ENCODE measurements at regions not wholly inside any gene's neighbourhood (a gene's known extent, or its start where the extent isn't known, plus 50 kb on each side); places are given as distances from the start of the nearest gene placed in this dataset.

DNA sequence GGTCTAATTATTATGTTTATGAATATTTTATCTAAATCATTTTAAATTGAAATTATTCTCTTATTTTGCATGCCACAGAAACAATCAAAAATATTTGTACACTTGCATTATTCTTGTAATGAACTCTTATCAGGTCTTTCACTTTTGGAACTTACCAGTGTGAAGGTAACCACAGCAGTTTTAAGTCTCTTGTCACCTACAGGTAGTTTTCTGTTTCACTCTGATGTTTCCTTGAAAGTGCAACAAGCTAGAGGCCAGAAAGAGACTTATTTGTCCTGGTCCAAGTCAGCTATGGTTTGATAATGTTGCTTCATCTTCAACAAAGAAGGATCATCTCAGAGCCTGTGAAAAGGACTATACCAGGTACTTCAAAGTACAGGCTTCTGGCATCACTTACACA, 133.4 kb upstream of the NBEA start:
- H3K9me2 ChIP-seq (ENCODE audit: insufficient read depth): no peaks in the 10 kb centered on the region
- H3K4me2 ChIP-seq (ENCODE audit: low read length): no peak overlapping the region
- H3K4me3 ChIP-seq (replicated peaks in 1 of 2; ENCODE audit: low read depth in 1 of 2, low read length in 2 of 2): no peak overlapping the region
- H3K9ac ChIP-seq (ENCODE audit: low read length): no peak overlapping the region
- ChIA-PET CTCF (no interaction called here), RAD21 (ENCODE audit: low non-redundant PET in 1 of 2, low total read pairs in 2 of 2, uncharacterized antibody in 2 of 2, unreplicated experiment in 2 of 2) (no interaction called here), POLR2A (no interaction called here)
- DNase-seq (ENCODE audit: low read depth, low spot score) (no peak), ATAC-seq (no peak)
- TF ChIP-seq SRF (IDR thresholded peaks at IDR 0.05; ENCODE audit: low read depth): no peak
- TF ChIP-seq, protein P1, sequence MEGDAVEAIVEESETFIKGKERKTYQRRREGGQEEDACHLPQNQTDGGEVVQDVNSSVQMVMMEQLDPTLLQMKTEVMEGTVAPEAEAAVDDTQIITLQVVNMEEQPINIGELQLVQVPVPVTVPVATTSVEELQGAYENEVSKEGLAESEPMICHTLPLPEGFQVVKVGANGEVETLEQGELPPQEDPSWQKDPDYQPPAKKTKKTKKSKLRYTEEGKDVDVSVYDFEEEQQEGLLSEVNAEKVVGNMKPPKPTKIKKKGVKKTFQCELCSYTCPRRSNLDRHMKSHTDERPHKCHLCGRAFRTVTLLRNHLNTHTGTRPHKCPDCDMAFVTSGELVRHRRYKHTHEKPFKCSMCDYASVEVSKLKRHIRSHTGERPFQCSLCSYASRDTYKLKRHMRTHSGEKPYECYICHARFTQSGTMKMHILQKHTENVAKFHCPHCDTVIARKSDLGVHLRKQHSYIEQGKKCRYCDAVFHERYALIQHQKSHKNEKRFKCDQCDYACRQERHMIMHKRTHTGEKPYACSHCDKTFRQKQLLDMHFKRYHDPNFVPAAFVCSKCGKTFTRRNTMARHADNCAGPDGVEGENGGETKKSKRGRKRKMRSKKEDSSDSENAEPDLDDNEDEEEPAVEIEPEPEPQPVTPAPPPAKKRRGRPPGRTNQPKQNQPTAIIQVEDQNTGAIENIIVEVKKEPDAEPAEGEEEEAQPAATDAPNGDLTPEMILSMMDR (IDR thresholded peaks at IDR 0.05 in 2 of 3, conservative IDR thresholded peaks at IDR 0.05 in 1 of 3; ENCODE audit: borderline replicate concordance in 1 of 3, insufficient read depth in 1 of 3, low read depth in 2 of 3, low read length in 2 of 3): no peak
- TF ChIP-seq SP1 (IDR thresholded peaks at IDR 0.05; ENCODE audit: low read depth): no peak
- no peak for TF ChIP-seq CBX3 (IDR thresholded peaks at IDR 0.05; ENCODE audit: low read depth)
- TF ChIP-seq EGR1 (IDR thresholded peaks at IDR 0.05; ENCODE audit: low read depth): no peak
- TF ChIP-seq TCF7L2 (IDR thresholded peaks at IDR 0.05; ENCODE audit: borderline replicate concordance, extremely low read depth, insufficient read depth, insufficient read length): no peak
- no peak for TF ChIP-seq EZH2phosphoT487 (IDR thresholded peaks at IDR 0.05; ENCODE audit: borderline replicate concordance)
- TF ChIP-seq ZNF274 (IDR thresholded peaks at IDR 0.05; ENCODE audit: low read depth, low read length): no peak
- TF ChIP-seq ZFX (IDR thresholded peaks at IDR 0.05): no peak
- no peak for TF ChIP-seq YY1 (IDR thresholded peaks at IDR 0.05; ENCODE audit: extremely low read depth, insufficient replicate concordance, low read depth, low read length)
- no peak for TF ChIP-seq RAD21 (IDR thresholded peaks at IDR 0.05; ENCODE audit: low read depth)
- no peak for TF ChIP-seq POLR2A (IDR thresholded peaks at IDR 0.05; ENCODE audit: borderline replicate concordance, extremely low read depth, insufficient read depth, insufficient read length)
- TF ChIP-seq, protein P2, sequence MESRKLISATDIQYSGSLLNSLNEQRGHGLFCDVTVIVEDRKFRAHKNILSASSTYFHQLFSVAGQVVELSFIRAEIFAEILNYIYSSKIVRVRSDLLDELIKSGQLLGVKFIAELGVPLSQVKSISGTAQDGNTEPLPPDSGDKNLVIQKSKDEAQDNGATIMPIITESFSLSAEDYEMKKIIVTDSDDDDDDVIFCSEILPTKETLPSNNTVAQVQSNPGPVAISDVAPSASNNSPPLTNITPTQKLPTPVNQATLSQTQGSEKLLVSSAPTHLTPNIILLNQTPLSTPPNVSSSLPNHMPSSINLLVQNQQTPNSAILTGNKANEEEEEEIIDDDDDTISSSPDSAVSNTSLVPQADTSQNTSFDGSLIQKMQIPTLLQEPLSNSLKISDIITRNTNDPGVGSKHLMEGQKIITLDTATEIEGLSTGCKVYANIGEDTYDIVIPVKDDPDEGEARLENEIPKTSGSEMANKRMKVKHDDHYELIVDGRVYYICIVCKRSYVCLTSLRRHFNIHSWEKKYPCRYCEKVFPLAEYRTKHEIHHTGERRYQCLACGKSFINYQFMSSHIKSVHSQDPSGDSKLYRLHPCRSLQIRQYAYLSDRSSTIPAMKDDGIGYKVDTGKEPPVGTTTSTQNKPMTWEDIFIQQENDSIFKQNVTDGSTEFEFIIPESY (IDR thresholded peaks at IDR 0.05; ENCODE audit: extremely low read depth, insufficient replicate concordance, low read length): no peak
- TF ChIP-seq SIN3A (IDR thresholded peaks at IDR 0.05; ENCODE audit: low read depth): no peak
- TF ChIP-seq EZH2 (IDR thresholded peaks at IDR 0.05): no peak
- TF ChIP-seq CEBPB (IDR thresholded peaks at IDR 0.05; ENCODE audit: low read depth): no peak
- TF ChIP-seq, protein P3, sequence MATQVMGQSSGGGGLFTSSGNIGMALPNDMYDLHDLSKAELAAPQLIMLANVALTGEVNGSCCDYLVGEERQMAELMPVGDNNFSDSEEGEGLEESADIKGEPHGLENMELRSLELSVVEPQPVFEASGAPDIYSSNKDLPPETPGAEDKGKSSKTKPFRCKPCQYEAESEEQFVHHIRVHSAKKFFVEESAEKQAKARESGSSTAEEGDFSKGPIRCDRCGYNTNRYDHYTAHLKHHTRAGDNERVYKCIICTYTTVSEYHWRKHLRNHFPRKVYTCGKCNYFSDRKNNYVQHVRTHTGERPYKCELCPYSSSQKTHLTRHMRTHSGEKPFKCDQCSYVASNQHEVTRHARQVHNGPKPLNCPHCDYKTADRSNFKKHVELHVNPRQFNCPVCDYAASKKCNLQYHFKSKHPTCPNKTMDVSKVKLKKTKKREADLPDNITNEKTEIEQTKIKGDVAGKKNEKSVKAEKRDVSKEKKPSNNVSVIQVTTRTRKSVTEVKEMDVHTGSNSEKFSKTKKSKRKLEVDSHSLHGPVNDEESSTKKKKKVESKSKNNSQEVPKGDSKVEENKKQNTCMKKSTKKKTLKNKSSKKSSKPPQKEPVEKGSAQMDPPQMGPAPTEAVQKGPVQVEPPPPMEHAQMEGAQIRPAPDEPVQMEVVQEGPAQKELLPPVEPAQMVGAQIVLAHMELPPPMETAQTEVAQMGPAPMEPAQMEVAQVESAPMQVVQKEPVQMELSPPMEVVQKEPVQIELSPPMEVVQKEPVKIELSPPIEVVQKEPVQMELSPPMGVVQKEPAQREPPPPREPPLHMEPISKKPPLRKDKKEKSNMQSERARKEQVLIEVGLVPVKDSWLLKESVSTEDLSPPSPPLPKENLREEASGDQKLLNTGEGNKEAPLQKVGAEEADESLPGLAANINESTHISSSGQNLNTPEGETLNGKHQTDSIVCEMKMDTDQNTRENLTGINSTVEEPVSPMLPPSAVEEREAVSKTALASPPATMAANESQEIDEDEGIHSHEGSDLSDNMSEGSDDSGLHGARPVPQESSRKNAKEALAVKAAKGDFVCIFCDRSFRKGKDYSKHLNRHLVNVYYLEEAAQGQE (IDR thresholded peaks at IDR 0.05; ENCODE audit: low read depth): no peak
- H2AFZ ChIP-seq (ENCODE audit: low read depth, low read length, poor library complexity, severe bottlenecking): no peak overlapping the region
- H3K4me1 ChIP-seq (ENCODE audit: control insufficient read depth in 1 of 2, insufficient read depth in 2 of 2, low read length in 2 of 2): no peaks in the 10 kb centered on the region
- no TSS peak for BruUV-seq (replicated peaks)
- no peaks in the 10 kb centered on the region for H3K36me3 ChIP-seq (ENCODE audit: control insufficient read depth in 1 of 2, insufficient read depth in 2 of 2, low read length in 2 of 2)
- H4K20me1 ChIP-seq (ENCODE audit: insufficient read depth): no peaks in the 10 kb centered on the region
- H3K79me2 ChIP-seq (ENCODE audit: insufficient read depth, low read length): no peaks in the 10 kb centered on the region
- H3K27me3 ChIP-seq (ENCODE audit: insufficient read depth, low read length): no peaks in the 10 kb centered on the region
- intact Hi-C loops (cut with micrococcal nuclease): no loop called here
- no peaks in the 10 kb centered on the region; a peak in 1 of 4 replicates for H3K9me3 ChIP-seq (ENCODE audit: control insufficient read depth in 1 of 2, insufficient read depth in 1 of 2, low read depth in 1 of 2, low read length in 2 of 2)
- H3K27ac ChIP-seq (ENCODE audit: low read depth, low read length): no peak overlapping the region
